ENCODE measurements at regions not wholly inside any gene's neighbourhood (a gene's known extent, or its start where the extent isn't known, plus 50 kb on each side); places are given as distances from the start of the nearest gene placed in this dataset.
"Not testable (repeated sequence)": the region's sequence is repeated elsewhere in the genome, so short reads cannot be mapped to it uniquely, and the experiment has no call there.

DNA sequence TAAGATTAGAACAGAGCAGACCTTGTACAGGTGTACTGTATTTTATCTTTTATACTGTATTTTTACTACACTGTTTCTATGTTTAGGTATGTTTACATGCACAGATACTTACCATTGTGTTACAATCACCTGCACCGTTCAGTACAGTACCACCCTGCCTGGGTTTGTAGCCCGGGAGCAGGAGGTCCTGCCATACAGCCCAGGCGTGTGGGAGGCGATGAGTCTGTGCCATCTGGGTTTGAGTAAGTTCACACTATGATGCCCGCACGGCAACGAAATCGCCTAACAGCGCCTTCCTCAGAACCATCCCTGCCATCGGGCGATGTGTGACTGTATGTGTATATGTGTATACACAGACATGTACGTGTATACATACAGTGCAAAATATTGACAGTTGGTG is 157.1 kb upstream of the FOXD4L5 start:
- TF ChIP-seq, protein P1, sequence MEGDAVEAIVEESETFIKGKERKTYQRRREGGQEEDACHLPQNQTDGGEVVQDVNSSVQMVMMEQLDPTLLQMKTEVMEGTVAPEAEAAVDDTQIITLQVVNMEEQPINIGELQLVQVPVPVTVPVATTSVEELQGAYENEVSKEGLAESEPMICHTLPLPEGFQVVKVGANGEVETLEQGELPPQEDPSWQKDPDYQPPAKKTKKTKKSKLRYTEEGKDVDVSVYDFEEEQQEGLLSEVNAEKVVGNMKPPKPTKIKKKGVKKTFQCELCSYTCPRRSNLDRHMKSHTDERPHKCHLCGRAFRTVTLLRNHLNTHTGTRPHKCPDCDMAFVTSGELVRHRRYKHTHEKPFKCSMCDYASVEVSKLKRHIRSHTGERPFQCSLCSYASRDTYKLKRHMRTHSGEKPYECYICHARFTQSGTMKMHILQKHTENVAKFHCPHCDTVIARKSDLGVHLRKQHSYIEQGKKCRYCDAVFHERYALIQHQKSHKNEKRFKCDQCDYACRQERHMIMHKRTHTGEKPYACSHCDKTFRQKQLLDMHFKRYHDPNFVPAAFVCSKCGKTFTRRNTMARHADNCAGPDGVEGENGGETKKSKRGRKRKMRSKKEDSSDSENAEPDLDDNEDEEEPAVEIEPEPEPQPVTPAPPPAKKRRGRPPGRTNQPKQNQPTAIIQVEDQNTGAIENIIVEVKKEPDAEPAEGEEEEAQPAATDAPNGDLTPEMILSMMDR (IDR thresholded peaks at IDR 0.05 in 4 of 5, conservative IDR thresholded peaks at IDR 0.05 in 1 of 5), result not testable (repeated sequence)
- TF ChIP-seq POLR2A (IDR thresholded peaks at IDR 0.05), result not testable (repeated sequence)

Data from gastrocnemius medialis (tissue), 4 donors.